GM21737 (cell line): ENCODE measurements at regions not wholly inside any gene's neighbourhood (a gene's known extent, or its start where the extent isn't known, plus 50 kb on each side); places are given as distances from the start of the nearest gene placed in this dataset.

Experiments used
- ATAC-seq: cut with Tn5 transposase; IDR thresholded peaks from one replicate; pipeline ENCODE4 v1.9.1; 2021; ENCODE audit warnings: mild to moderate bottlenecking, moderate library complexity; ENCODE audit not compliant: unreplicated experiment

DNA sequence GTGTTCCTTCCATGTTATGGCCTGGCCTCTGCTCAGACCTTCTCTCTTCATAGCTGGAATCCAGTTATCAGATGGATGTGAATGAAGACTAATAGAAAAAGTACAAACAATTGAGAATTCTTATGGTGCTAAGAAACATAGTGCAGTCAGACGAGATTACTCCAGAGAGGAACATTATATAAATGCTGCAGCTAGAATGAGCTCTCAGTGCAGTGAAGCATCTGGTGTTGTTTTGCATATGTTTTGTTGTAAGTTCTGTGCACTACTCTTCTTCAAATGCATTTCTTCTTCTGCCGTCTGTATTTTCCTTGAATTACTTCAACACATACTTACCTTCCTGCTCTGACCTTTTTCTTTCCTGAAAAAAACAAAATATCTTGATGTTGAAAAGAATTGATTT lies 602.4 kb upstream of the CDH18 start:
- ATAC-seq: no peak

- no peak for ATAC-seq
These were observed 587.6 kb upstream of the CDH18 start for GRCh38 chr5:20575571-20575970.

- ATAC-seq: no peak
These were observed 586.6 kb upstream of the CDH18 start for GRCh38 chr5:20574576-20574975.

- ATAC-seq: no peak
These were observed 584.6 kb upstream of the CDH18 start for GRCh38 chr5:20572614-20573013.

DNA sequence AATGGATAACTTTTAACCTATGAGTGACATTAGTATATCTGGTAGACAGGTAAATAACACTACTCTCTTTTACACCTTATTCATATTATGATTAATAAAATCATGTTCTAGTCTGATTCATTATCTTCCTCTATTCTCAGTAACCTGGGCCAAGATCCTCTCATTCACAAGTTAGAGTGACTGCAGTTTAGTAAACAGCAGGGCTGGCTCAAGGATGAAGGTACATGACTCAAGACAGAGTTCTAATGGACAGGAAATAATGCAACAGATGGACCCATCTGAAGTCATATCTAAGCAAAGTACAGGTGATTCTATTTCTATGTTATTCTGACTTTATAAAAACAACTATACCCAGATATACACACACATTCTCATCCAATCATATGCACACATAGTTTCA lies 582.5 kb upstream of the CDH18 start:
- ATAC-seq: no peak

DNA sequence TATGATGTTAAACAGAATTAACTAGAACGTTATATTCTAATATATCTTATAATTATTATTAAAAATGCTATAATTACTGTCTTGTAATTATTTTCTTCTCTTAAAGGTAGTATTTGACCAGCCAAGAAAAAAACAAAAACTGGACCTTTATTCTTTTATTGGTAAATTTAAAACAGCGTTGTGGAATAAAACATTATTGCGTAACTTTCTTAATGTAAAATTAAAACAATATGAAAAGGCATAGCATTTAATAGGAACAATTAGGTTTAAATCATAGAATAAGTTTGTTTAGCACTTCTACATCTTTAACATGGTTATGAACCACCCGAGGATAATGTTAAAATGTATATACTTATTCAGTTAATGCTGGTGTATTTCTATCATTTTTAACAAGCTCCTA lies 574.5 kb upstream of the CDH18 start:
- no peak for ATAC-seq

- no peak for ATAC-seq
These were observed 571.8 kb upstream of the CDH18 start for GRCh38 chr5:20559845-20560244.

GRCh38 chr5:20556115-20556763 lies 568.2 kb upstream of the CDH18 start:
- no peak for ATAC-seq

DNA sequence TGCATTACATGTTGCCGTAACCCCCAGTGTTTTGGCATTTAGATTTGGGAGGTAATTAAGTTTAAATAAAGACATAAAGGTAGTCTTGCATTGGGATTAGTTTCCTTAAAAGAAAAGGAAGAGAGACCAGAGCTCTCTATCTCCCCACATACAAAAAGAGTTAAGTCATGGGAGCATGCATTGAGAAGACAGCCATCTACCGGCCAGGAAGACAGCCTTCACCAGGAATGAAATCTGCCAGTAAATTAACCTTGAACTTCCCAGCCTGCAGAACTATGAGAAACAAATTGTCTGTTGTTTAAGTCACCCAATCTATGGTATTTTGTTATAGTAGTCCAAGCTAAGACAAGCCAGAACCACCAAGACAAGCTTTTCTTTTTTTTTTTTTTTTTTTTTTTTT lies 567.0 kb upstream of the CDH18 start:
- ATAC-seq: no peak

- ATAC-seq: no peak
These were observed 566.0 kb upstream of the CDH18 start for GRCh38 chr5:20554001-20554400.

DNA sequence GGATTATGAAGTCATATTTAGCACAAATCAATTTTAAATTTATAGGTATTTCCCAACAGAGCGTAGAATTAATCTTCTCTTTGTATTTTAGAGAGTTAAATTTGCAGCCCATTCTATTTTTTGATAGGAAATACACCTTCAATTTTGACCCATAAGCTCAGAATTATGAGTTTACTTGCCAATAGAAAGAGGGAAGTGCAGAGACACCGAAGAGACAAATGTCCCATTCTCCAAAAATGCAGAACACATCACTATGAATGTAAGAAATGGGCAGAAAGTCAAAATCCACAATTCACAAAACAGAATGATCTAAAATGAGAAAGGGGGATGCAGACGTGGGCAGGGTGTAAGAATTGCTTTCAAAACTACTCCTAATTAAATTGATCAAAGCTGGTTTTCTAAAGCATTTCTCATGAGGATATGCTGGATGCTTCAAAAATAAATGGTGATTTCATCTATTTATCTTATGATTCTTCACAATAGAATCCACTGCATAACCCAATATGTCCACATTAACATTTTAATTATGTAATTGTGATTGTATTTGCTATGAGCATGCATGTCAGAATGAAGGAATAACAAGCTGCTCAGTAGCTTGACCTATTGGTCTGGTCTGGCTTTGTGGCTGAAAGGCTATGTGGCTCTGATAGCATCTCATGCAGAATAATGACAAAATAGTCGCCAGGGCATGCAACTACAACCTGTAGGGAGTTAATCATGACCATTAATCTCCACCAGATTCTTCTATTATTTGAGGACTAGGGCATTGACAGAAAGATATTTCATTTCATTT lies 550.1 kb upstream of the CDH18 start:
- ATAC-seq: no peak

GRCh38 chr5:20536813-20537212 lies 548.8 kb upstream of the CDH18 start:
- no peak for ATAC-seq

- no peak for ATAC-seq
These were observed 548.3 kb upstream of the CDH18 start for GRCh38 chr5:20536341-20536740.

DNA sequence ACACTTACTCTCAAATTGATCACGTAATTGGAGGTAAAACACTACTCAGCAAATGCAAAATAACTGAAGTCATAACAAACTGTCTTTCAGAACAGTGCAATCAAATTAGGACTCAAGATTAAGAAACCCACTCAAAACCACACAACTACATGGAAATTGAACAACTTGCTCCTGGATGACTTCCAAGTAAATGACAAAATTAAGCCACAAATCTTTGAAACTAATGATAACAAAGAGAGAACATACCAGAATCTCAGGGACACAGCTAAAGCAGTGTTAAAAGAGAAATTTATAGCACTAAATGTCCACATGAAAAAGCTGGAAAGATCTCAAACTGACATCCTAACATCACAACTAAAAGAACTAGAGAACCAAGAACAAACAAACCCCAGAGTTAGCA lies 540.5 kb upstream of the CDH18 start:
- no peak for ATAC-seq

GRCh38 chr5:20524991-20525529 lies 537.1 kb upstream of the CDH18 start:
- no peak for ATAC-seq

- no peak for ATAC-seq
These were observed 535.0 kb upstream of the CDH18 start for GRCh38 chr5:20522905-20523482.

DNA sequence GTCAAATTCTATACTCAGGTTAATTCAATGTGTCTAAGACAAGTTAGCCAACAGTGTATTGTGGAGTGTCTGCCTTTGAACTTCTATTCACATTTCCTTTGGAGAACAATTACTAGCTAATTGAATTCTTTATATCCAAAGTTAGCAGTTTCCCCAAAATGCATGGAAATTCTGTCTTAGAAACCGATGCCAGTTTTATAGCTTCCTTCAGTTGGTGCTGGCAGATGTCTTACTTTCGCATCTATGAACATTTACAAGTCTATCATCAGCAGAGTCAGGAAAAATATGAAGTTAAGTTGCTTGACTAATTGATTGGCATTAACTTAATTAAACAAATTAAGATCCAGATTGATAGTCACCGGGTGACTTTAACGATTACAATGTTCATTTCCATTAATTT lies 527.6 kb upstream of the CDH18 start:
- ATAC-seq: no peak

- no peak for ATAC-seq
These were observed 526.1 kb upstream of the CDH18 start for GRCh38 chr5:20514145-20514544.

- ATAC-seq: no peak
These were observed 512.5 kb upstream of the CDH18 start for GRCh38 chr5:20500546-20500945.

- ATAC-seq: no peak
These were observed 510.9 kb upstream of the CDH18 start for GRCh38 chr5:20498926-20499325.

DNA sequence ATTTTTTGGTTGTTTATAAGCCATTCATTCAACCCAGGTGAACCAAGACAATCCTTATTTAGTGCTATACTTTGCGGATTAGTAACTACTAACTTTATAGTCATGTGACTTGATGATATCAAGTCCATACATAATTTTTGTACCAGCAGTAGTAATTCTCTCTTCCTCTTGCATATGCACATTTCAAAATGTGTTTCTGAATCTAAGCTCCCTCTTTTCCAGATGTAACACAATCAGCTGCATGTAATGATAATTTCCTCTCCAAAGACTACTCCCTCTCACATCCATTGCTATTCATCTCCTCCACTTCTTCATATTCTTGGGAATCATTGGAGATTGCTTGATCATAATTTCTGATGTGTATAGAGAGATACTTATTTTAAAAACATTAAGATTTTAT lies 510.1 kb upstream of the CDH18 start:
- no peak for ATAC-seq

DNA sequence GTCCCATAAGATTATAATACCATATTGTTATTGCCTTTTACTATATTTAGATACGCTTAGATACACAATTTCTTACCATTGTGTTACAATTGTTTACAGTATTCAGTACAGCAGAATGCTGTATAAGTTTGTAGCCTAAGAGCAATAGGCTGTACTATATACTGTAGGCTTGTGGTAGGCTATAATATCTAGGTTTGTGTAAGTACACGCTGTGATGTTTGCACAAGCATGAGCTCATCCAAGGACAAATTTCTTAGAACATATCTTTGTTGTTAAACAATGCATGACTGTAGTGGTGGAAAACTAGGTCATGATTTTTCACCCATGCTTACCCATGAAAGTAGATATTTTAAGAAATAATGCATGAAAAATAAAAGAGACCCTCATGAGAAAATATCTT lies 509.4 kb upstream of the CDH18 start:
- no peak for ATAC-seq
